Left lung (tissue), 4 donors: ENCODE measurements at regions not wholly inside any gene's neighbourhood (a gene's known extent, or its start where the extent isn't known, plus 50 kb on each side); places are given as distances from the start of the nearest gene placed in this dataset.

Source experiments
- ATAC-seq: fragments of 200-7000 bp; cut with Tn5 transposase; one replicate; pipeline ENCODE4 v1.9.1; 2020; ENCODE audit warnings: moderate library complexity
- DNase-seq, 4 donors: peaks; one replicate each; pipeline ENCODE4 v3.0.0-alpha.2; 2013 to 2020
- H3K27ac ChIP-seq, 2 donors: fragments of 200-600 bp; sonication (generic) in 1 of 2; one replicate each; pipeline versions ENCODE4 v1.5.0 to v1.8.0; 2020 to 2021
- H3K27me3 ChIP-seq, 2 donors: fragments of 200-600 bp; sonication (generic) in 1 of 2; one replicate each; pipeline versions ENCODE4 v1.5.0 to v1.8.0; 2020 to 2021
- H3K36me3 ChIP-seq, 2 donors: fragments of 200-600 bp; sonication (generic) in 1 of 2; one replicate each; pipeline versions ENCODE4 v1.5.0 to v1.8.0; 2020 to 2021
- H3K4me1 ChIP-seq, 2 donors: fragments of 200-600 bp; one replicate each; pipeline ENCODE4 v1.8.0; 2021
- H3K4me3 ChIP-seq, 2 donors: fragments of 200-600 bp; sonication (generic) in 1 of 2; one replicate each; pipeline versions ENCODE4 v1.5.0 to v1.8.0; 2020 to 2021; ENCODE audit warnings: mild to moderate bottlenecking in 1 of 2
- H3K9me3 ChIP-seq, 2 donors: fragments of 200-600 bp; sonication (generic) in 1 of 2; one replicate each; pipeline versions ENCODE4 v1.5.0 to v1.8.0; 2020 to 2021
- intact Hi-C, 2 donors: fragments of 100-400 bp; cut with DNase I; formaldehyde crosslinking; loops; one replicate each; pipeline versions ENCODE4 v1.11.2 to v1.14.2; 2022
- TF ChIP-seq, protein P1 (sequence below), 2 donors: fragments of 200-600 bp; sonication (generic) in 1 of 2; IDR thresholded peaks; one replicate each; pipeline versions ENCODE4 v1.5.0 to v1.8.0; 2021; ENCODE audit warnings: antibody characterized with exemption in 2 of 2
- donor health status: DM: no; HTN: yes; CAD: no.
- donor health status: DM: no; HTN: no; CAD: no.

DNA sequence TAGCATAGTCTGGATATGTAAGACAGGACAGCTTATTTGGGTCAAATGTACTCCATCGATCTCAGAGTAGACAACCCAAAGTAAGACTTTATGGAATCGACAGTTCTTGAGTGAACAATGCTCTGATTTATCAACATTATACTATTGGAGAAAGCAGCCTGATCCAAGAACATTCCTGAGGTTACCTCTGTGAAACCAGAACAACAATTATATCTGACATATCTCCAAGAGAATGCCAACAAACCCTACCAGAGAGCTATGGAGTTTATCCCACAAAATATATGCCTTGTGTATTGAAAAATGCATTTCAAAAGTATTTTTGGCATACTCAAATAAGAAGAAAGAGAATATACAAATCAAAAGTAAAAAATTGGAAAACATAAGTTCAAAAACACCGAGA, 1985.9 kb downstream of the EFNA5 start:
- no peaks in the 10 kb centered on the region for H3K9me3 ChIP-seq
- DNase-seq (no peak), ATAC-seq (no peak)
- no peaks in the 10 kb centered on the region for H3K27me3 ChIP-seq
- no peaks in the 10 kb centered on the region for H3K4me1 ChIP-seq
- H3K36me3 ChIP-seq = no peaks in the 10 kb centered on the region
- TF ChIP-seq, protein P1, sequence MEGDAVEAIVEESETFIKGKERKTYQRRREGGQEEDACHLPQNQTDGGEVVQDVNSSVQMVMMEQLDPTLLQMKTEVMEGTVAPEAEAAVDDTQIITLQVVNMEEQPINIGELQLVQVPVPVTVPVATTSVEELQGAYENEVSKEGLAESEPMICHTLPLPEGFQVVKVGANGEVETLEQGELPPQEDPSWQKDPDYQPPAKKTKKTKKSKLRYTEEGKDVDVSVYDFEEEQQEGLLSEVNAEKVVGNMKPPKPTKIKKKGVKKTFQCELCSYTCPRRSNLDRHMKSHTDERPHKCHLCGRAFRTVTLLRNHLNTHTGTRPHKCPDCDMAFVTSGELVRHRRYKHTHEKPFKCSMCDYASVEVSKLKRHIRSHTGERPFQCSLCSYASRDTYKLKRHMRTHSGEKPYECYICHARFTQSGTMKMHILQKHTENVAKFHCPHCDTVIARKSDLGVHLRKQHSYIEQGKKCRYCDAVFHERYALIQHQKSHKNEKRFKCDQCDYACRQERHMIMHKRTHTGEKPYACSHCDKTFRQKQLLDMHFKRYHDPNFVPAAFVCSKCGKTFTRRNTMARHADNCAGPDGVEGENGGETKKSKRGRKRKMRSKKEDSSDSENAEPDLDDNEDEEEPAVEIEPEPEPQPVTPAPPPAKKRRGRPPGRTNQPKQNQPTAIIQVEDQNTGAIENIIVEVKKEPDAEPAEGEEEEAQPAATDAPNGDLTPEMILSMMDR (IDR thresholded peaks at IDR 0.05) = no peak
- no peak overlapping the region for H3K27ac ChIP-seq
- intact Hi-C loops = no loop called here
- no peak overlapping the region for H3K4me3 ChIP-seq

DNA sequence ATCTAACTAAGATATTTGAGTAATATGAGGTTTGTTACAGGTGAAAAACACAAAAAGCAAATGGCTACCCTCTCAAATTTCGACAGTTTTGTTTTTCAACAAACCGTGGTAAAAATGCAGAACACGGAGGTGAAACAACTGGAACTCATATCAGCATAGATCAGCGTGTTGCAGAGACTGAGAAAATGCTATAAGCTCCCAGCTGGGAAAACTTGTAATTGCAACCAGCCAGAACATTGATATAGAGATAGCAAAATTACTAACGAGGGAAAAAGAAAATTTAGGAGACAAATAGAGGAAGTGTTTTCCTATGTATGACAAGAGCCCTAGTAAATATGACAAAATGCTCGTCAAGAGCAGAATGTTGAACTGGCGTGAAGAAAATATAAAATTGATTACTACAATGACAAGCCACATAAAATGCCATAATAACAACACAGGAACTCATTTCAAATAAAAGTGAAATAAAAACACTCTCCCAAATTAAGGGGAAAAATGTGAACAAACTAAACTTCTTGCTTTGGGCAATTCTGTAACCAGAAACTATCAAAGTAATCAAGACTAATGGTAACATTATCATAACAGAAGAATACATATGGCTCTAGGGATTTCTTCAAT, 1989.8 kb downstream of the EFNA5 start:
- no peak overlapping the region for H3K4me3 ChIP-seq
- H3K4me1 ChIP-seq = no peaks in the 10 kb centered on the region
- no peak overlapping the region for H3K27ac ChIP-seq
- intact Hi-C loops = no loop called here
- ATAC-seq (no peak), DNase-seq (no peak)
- H3K27me3 ChIP-seq = no peaks in the 10 kb centered on the region
- no peaks in the 10 kb centered on the region for H3K9me3 ChIP-seq
- no peaks in the 10 kb centered on the region for H3K36me3 ChIP-seq
- TF ChIP-seq, protein P1 (IDR thresholded peaks at IDR 0.05) = no peak

DNA sequence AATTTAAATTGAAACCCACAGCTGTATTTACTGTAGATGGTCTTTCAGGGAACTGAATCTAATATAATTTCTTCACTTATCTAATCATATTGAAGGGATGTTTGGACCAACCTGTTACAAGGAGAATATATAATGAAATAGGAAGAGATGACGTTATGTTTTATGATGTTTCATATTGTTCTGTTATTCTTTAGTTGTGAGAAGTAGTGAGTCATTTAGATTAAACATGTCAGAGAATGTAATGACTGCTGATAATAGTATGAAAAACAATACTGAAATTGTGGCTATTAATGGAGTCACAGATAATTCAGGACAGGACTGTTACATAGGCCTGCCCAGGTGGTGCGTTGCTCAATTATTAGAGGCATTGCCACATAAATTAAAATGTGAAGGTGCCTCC, 1993.4 kb downstream of the EFNA5 start:
- TF ChIP-seq, protein P1 (IDR thresholded peaks at IDR 0.05) = no peak
- Histone ChIP-seq H3K9me3 (no peaks in the 10 kb centered on the region), H3K36me3 (no peaks in the 10 kb centered on the region), H3K4me3 (no peak overlapping the region), H3K27me3 (no peaks in the 10 kb centered on the region), H3K27ac (no peak overlapping the region), H3K4me1 (no peaks in the 10 kb centered on the region)
- intact Hi-C loops = no loop called here
- no peak for ATAC-seq
- DNase-seq = no peak

DNA sequence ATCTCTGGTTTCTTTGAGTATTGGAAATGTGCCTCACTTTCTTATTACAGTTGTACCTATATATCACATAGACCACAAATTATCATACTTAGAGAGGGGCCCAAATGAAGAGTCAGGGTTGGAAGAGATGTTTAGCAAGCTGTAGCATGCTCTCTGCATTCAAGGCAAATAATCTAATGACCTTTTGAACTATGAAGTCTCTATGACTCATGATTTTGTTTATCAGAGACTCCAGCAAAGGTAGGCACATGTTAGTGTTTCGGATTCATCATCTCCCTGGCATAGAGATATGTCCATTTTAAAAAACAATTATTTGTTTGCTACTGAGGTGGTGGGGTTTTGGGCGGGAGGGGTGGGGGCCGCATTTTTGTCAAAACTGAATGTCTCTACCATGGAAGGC, 2000.1 kb downstream of the EFNA5 start:
- ATAC-seq = no peak
- intact Hi-C loops = no loop called here

DNA sequence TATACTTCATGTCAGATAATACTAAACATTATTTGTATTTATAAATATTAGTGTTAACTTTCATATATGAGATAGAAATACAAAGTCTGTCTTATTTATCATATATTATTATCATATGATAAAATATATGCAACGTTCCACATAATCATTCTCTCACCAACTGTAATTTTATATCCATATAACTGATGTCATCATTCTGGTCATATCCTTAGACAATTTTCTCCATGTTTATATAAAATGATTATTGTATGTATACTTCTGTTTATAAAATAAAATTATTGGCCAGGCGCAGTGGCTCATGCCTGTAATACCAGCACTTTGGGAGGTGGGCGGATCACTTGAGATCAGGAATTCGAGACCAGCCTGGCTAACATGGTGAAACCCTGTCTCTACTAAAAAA, 2007.1 kb downstream of the EFNA5 start:
- TF ChIP-seq, protein P1 (IDR thresholded peaks at IDR 0.05) = no peak
- DNase-seq (no peak), ATAC-seq (no peak)
- intact Hi-C loops = no loop called here
- H3K36me3 ChIP-seq = no peaks in the 10 kb centered on the region
- H3K27me3 ChIP-seq = no peaks in the 10 kb centered on the region
- no peak overlapping the region for H3K27ac ChIP-seq
- H3K4me1 ChIP-seq = no peaks in the 10 kb centered on the region
- no peak overlapping the region for H3K4me3 ChIP-seq
- peaks cover 0 to 3% of the 10 kb centered on the region in 2 donors for H3K9me3 ChIP-seq

More for the DNA sequence above, 2000.1 kb downstream of the EFNA5 start:
- Histone ChIP-seq H3K4me1 (no peaks in the 10 kb centered on the region), H3K9me3 (peaks cover 0 to 9% of the 10 kb centered on the region in 2 donors), H3K4me3 (no peak overlapping the region), H3K36me3 (no peaks in the 10 kb centered on the region), H3K27ac (no peak overlapping the region), H3K27me3 (no peaks in the 10 kb centered on the region)
- TF ChIP-seq, protein P1 (IDR thresholded peaks at IDR 0.05) = no peak
- DNase-seq = no peak
